CD4-positive, alpha-beta T cell (primary cell): ENCODE measurements at regions not wholly inside any gene's neighbourhood (a gene's known extent, or its start where the extent isn't known, plus 50 kb on each side); places are given as distances from the start of the nearest gene placed in this dataset.

Experiments used
- ATAC-seq: fragments of 200-7000 bp; cut with Tn5 transposase; one replicate; pipeline ENCODE4 v1.10.0; 2022; ENCODE audit warnings: mild to moderate bottlenecking; ENCODE audit not compliant: poor library complexity
- CTCF ChIA-PET: fragments of 350-600 bp; sonication (Branson Sonifier 250); formaldehyde crosslinking; loops from one replicate; lab custom pipeline; 2021; ENCODE audit warnings: antibody characterized with exemption, inconsistent platforms; lab: Charles Lee
- POLR2A ChIA-PET: fragments of 350-600 bp; sonication (Branson Sonifier 250); formaldehyde crosslinking; loops from one replicate; lab custom pipeline; 2021; ENCODE audit warnings: antibody characterized with exemption, inconsistent platforms; lab: Charles Lee
- DNase-seq, 14 experiments: peaks; one replicate each; pipeline ENCODE4 v3.0.0-alpha.2; 2013 to 2020; ENCODE audit warnings: mixed read lengths in 2 of 14
- H3K27ac ChIP-seq, 2 donors: one replicate each; pipeline versions ENCODE4 v1.5.1 to v1.7.0; 2013; ENCODE audit warnings: low read length in 2 of 2, low read depth in 1 of 2, mild to moderate bottlenecking in 1 of 2
- H3K27me3 ChIP-seq, 2 experiments: 1 replicate in 1 of 2; 2 replicates in 1 of 2; pipeline versions ENCODE4 v1.6.1 to v1.7.0; 2013; ENCODE audit warnings: low read length in 2 of 2, control low read depth in 1 of 2, mild to moderate bottlenecking in 1 of 2, moderate library complexity in 1 of 2; ENCODE audit not compliant: insufficient read depth in 2 of 2, control insufficient read depth in 1 of 2
- H3K36me3 ChIP-seq: one replicate; pipeline ENCODE4 v1.6.1; 2013; ENCODE audit warnings: low read length, control low read depth; ENCODE audit not compliant: insufficient read depth
- H3K4me1 ChIP-seq: one replicate; pipeline ENCODE4 v1.6.1; 2013; ENCODE audit warnings: low read length, control low read depth; ENCODE audit not compliant: insufficient read depth
- H3K4me3 ChIP-seq: one replicate; pipeline ENCODE4 v1.5.1; 2013; ENCODE audit warnings: mild to moderate bottlenecking, low read length, moderate library complexity
- H3K9me3 ChIP-seq, 2 experiments: 1 replicate in 1 of 2; 2 replicates in 1 of 2; pipeline versions ENCODE4 v1.6.1 to v1.7.0; 2013; ENCODE audit warnings: low read length in 2 of 2, mild to moderate bottlenecking in 2 of 2, control low read depth in 1 of 2, moderate library complexity in 1 of 2; ENCODE audit not compliant: control insufficient read depth in 1 of 2, insufficient read depth in 1 of 2
- H3K27ac Mint-ChIP-seq: one replicate; pipeline ENCODE4 v1.8.0; 2020; ENCODE audit warnings: mixed read lengths
- H3K27me3 Mint-ChIP-seq: one replicate; pipeline ENCODE4 v1.8.0; 2021; ENCODE audit warnings: mixed read lengths
- H3K36me3 Mint-ChIP-seq: one replicate; pipeline ENCODE4 v1.8.0; 2021; ENCODE audit warnings: low read depth, mixed read lengths
- H3K4me1 Mint-ChIP-seq: one replicate; pipeline ENCODE4 v1.8.0; 2021; ENCODE audit warnings: low read depth, mixed read lengths
- H3K4me3 Mint-ChIP-seq: one replicate; pipeline ENCODE4 v1.8.0; 2020; ENCODE audit warnings: mild to moderate bottlenecking, mixed read lengths
- H3K9me3 Mint-ChIP-seq: one replicate; pipeline ENCODE4 v1.8.0; 2020; ENCODE audit warnings: mixed read lengths
- intact Hi-C, 2 experiments: fragments of 100-400 bp; cut with DNase I in 1 of 2; cut with micrococcal nuclease in 1 of 2; formaldehyde crosslinking; loops; one replicate each; pipeline versions ENCODE4 v1.15.1 to v1.9.0; 2023 to 2025; cut with DNase I, micrococcal nuclease
- TF ChIP-seq, protein P1 (sequence below): fragments of 200-600 bp; IDR thresholded peaks from one replicate; pipeline ENCODE4 v1.8.0; 2022; ENCODE audit warnings: antibody characterized with exemption, mild to moderate bottlenecking

DNA sequence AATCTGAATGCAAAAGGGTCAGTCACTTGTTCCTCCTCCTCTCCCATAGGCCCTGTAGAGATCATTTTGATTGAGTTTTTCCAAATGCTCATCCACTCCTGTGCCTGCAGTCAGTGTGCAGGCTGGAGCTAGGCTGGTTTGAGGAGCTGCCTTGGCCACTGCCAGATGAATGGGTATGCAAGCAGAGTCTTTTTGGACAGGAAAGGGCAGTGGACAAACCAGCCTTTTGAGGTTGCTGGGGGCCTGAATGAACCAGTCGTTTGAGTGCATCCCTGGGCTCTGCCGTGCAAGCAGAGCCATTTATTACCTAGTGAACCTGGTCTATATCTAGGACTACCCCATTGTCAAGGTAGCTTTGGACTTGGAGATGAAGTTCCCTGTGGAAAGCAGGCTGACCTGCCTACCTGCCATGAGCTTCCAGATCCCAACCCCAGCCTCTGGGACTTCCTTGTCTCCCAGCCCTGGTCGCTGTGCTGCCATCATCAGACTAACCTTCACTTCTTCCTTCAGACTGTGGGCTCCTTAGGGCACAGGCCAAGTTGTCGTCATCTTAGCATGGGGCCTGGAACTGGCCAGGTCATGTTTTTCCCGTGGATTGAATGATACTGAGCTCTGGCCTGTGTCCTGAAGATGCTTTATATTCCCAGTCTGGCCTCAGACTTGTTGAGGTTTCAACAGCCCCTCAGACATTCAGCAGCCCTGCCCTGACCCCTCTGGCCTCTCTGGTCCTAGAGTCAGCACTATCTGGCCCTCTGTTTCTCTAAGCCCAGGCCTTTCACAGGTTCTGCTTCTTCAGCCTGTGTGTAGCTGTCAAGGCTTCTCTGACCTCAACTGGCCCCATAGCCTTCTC is 55.5 kb upstream of the PRR23C start:
- intact Hi-C loops: no loop called here
- Mint-ChIP-seq H3K27me3 (peaks cover 26% of the 10 kb centered on the region), H3K4me1 (no peaks in the 10 kb centered on the region), H3K4me3 (no peak overlapping the region), H3K27ac (no peak overlapping the region), H3K9me3 (peaks cover 3% of the 10 kb centered on the region), H3K36me3 (no peaks in the 10 kb centered on the region)
- Histone ChIP-seq H3K36me3 (no peaks in the 10 kb centered on the region), H3K27ac (no peak overlapping the region), H3K4me3 (no peak overlapping the region), H3K27me3 (peaks cover 0 to 7% of the 10 kb centered on the region in 2 experiments), H3K9me3 (peaks cover 0 to 10% of the 10 kb centered on the region in 2 experiments), H3K4me1 (no peaks in the 10 kb centered on the region)
- TF ChIP-seq, protein P1, sequence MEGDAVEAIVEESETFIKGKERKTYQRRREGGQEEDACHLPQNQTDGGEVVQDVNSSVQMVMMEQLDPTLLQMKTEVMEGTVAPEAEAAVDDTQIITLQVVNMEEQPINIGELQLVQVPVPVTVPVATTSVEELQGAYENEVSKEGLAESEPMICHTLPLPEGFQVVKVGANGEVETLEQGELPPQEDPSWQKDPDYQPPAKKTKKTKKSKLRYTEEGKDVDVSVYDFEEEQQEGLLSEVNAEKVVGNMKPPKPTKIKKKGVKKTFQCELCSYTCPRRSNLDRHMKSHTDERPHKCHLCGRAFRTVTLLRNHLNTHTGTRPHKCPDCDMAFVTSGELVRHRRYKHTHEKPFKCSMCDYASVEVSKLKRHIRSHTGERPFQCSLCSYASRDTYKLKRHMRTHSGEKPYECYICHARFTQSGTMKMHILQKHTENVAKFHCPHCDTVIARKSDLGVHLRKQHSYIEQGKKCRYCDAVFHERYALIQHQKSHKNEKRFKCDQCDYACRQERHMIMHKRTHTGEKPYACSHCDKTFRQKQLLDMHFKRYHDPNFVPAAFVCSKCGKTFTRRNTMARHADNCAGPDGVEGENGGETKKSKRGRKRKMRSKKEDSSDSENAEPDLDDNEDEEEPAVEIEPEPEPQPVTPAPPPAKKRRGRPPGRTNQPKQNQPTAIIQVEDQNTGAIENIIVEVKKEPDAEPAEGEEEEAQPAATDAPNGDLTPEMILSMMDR: no peak
- ChIA-PET CTCF (no interaction called here), POLR2A (no interaction called here)
- ATAC-seq: no peak
- DNase-seq: no peak

DNA sequence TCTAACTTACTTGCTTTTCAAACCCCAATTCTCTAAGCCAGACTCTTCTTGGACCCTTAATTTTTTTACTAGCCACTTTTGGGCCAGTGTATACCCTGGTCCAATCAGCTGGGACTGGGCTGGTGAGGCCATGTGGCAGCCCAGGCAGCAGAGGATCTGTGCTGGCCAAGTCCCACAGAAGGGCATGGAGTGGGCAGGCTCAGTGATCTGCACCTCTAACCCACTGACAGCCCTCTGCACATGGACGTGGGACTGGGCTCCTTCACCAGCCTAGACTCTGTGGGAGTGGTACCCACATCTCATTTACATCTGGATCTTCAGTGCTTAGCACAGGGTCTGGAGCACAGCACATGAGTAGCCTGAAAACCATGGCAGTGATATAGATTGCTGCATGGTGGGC is 56.1 kb upstream of the PRR23C start:
- H3K4me1 Mint-ChIP-seq: no peaks in the 10 kb centered on the region
- Histone ChIP-seq H3K9me3 (peaks cover 0 to 10% of the 10 kb centered on the region in 2 experiments), H3K4me3 (no peak overlapping the region), H3K36me3 (no peaks in the 10 kb centered on the region), H3K27me3 (peaks cover 0 to 7% of the 10 kb centered on the region in 2 experiments), H3K27ac (no peak overlapping the region), H3K4me1 (no peaks in the 10 kb centered on the region)
- H3K27me3 Mint-ChIP-seq: peaks cover 21% of the 10 kb centered on the region
- intact Hi-C loops: no loop called here
- H3K36me3 Mint-ChIP-seq: no peaks in the 10 kb centered on the region
- CTCF ChIA-PET: no interaction called here
- no peak overlapping the region for H3K27ac Mint-ChIP-seq
- DNase-seq (no peak), ATAC-seq (no peak)
- TF ChIP-seq, protein P1: no peak
- H3K9me3 Mint-ChIP-seq: peaks cover 3% of the 10 kb centered on the region
- no peak overlapping the region for H3K4me3 Mint-ChIP-seq
- POLR2A ChIA-PET: no interaction called here

DNA sequence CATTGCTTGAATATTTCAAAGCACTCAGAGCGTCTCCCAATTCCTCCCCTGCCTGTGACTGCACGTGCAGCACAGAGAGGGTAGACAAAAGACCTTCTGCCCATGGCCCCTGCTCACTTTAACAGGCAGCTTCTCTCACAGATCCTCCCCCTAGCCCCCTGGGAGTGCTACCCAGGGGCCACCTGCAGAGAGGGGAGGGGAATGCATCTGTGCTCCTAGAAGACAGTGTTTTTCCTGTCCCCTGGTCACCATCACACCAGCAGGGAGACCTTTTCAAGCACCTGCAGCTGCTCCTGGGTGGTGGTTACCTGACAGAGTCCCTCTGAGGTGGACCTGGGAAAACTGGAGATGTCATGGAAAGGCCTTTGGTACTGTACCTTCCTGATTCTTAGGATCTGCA is 56.7 kb upstream of the PRR23C start:
- ChIA-PET CTCF (no interaction called here), POLR2A (no interaction called here)
- H3K36me3 ChIP-seq: no peaks in the 10 kb centered on the region
- TF ChIP-seq, protein P1: no peak
- peaks cover 0 to 7% of the 10 kb centered on the region in 2 experiments for H3K27me3 ChIP-seq
- peaks cover 0 to 10% of the 10 kb centered on the region in 2 experiments for H3K9me3 ChIP-seq
- no peaks in the 10 kb centered on the region for H3K4me1 Mint-ChIP-seq
- no peak overlapping the region for H3K4me3 Mint-ChIP-seq
- DNase-seq: no peak
- peaks cover 21% of the 10 kb centered on the region for H3K27me3 Mint-ChIP-seq
- H3K27ac Mint-ChIP-seq: no peak overlapping the region
- no peaks in the 10 kb centered on the region for H3K4me1 ChIP-seq
- H3K9me3 Mint-ChIP-seq: peaks cover 3% of the 10 kb centered on the region
- H3K4me3 ChIP-seq: no peak overlapping the region
- intact Hi-C loops: no loop called here
- no peak overlapping the region for H3K27ac ChIP-seq
- no peaks in the 10 kb centered on the region for H3K36me3 Mint-ChIP-seq
- no peak for ATAC-seq
